WTC11 (cell line): ENCODE measurements at regions not wholly inside any gene's neighbourhood (a gene's known extent, or its start where the extent isn't known, plus 50 kb on each side); places are given as distances from the start of the nearest gene placed in this dataset.

Experiments used
- ATAC-seq: fragments of 200-7000 bp; cut with Tn5 transposase; 2 replicates; pipeline ENCODE4 v1.10.0; 2021; ENCODE audit warnings: mild to moderate bottlenecking, moderate library complexity
- CTCF ChIA-PET: fragments of 300-600 bp; sonication (Branson Sonifier 250); formaldehyde crosslinking; loops from one replicate; lab custom pipeline; 2021; ENCODE audit warnings: antibody characterized with exemption; lab: Charles Lee
- POLR2A ChIA-PET: fragments of 350-600 bp; sonication (Branson Sonifier 250); formaldehyde crosslinking; loops from one replicate; lab custom pipeline; 2021; ENCODE audit warnings: antibody characterized with exemption; lab: Charles Lee
- DNase-seq: peaks from one replicate; pipeline ENCODE4 v3.0.0; 2021; ENCODE audit warnings: low spot score
- H3K27ac Mint-ChIP-seq: 2 replicates; pipeline ENCODE4 v1.8.0; 2021; ENCODE audit warnings: mixed read lengths
- H3K27me3 Mint-ChIP-seq: 2 replicates; pipeline ENCODE4 v1.8.0; 2021; ENCODE audit warnings: low read depth, mild to moderate bottlenecking, moderate library complexity, mixed read lengths
- H3K36me3 Mint-ChIP-seq: 2 replicates; pipeline ENCODE4 v1.8.0; 2021; ENCODE audit warnings: mixed read lengths
- H3K4me1 Mint-ChIP-seq: 2 replicates; pipeline ENCODE4 v1.8.0; 2022; ENCODE audit warnings: mixed read lengths
- H3K4me3 Mint-ChIP-seq: 2 replicates; pipeline ENCODE4 v1.8.0; 2021; ENCODE audit warnings: mild to moderate bottlenecking, moderate library complexity, mixed read lengths
- H3K9me3 Mint-ChIP-seq: 2 replicates; pipeline ENCODE4 v1.8.0; 2021; ENCODE audit warnings: mixed read lengths
- ATF1 ChIP-seq: sonication (generic); formaldehyde crosslinking; IDR thresholded peaks from 2 replicates; pipeline ENCODE4 v1.8.1; 2023; ENCODE audit warnings: mild to moderate bottlenecking, moderate library complexity, missing genetic modification reagents
- ESRRA ChIP-seq: sonication (generic); formaldehyde crosslinking; IDR thresholded peaks from 2 replicates; pipeline ENCODE4 v1.8.1; 2022; ENCODE audit warnings: mild to moderate bottlenecking, missing genetic modification reagents, borderline replicate concordance
- GRHL2 ChIP-seq: fragments of 250-450 bp; sonication (Bioruptor Pico); IDR thresholded peaks from 2 replicates; pipeline ENCODE4 v1.8.0; 2022; ENCODE audit warnings: mild to moderate bottlenecking, moderate library complexity; ENCODE audit not compliant: insufficient replicate concordance, severe bottlenecking
- MYBL2 ChIP-seq: sonication (generic); formaldehyde crosslinking; IDR thresholded peaks from 2 replicates; pipeline ENCODE4 v1.8.1; 2023; ENCODE audit warnings: mild to moderate bottlenecking, moderate library complexity, missing genetic modification reagents
- NFATC4 ChIP-seq: fragments of 250-450 bp; sonication (Bioruptor Pico); IDR thresholded peaks from 2 replicates; pipeline ENCODE4 v1.9.0; 2021; ENCODE audit warnings: mild to moderate bottlenecking
- NR3C1 ChIP-seq: sonication (generic); formaldehyde crosslinking; conservative IDR thresholded peaks from 2 replicates; pipeline ENCODE4 v1.8.1; 2023; ENCODE audit warnings: low read depth, mild to moderate bottlenecking, missing genetic modification reagents
- OVOL2 ChIP-seq: fragments of 250-450 bp; sonication (Bioruptor Pico); IDR thresholded peaks from 2 replicates; pipeline ENCODE4 v1.9.0; 2021; ENCODE audit warnings: mild to moderate bottlenecking, borderline replicate concordance
- PREB ChIP-seq: sonication (generic); formaldehyde crosslinking; IDR thresholded peaks from 2 replicates; pipeline ENCODE4 v1.8.1; 2022; ENCODE audit warnings: mild to moderate bottlenecking, missing genetic modification reagents, moderate library complexity, borderline replicate concordance
- PRRX2 ChIP-seq: fragments of 250-450 bp; sonication (Bioruptor Pico); IDR thresholded peaks from 2 replicates; pipeline ENCODE4 v1.8.0; 2021; ENCODE audit warnings: mild to moderate bottlenecking
- RELA ChIP-seq: sonication (generic); formaldehyde crosslinking; IDR thresholded peaks from 2 replicates; pipeline ENCODE4 v1.8.1; 2022; ENCODE audit warnings: missing genetic modification reagents, mild to moderate bottlenecking, borderline replicate concordance
- ZNF281 ChIP-seq: sonication (generic); formaldehyde crosslinking; IDR thresholded peaks from 2 replicates; pipeline ENCODE4 v1.8.0; 2023; ENCODE audit warnings: mild to moderate bottlenecking, missing genetic modification reagents
- ZNF532 ChIP-seq: fragments of 250-450 bp; sonication (Bioruptor Pico); IDR thresholded peaks from 2 replicates; pipeline ENCODE4 v1.9.0; 2021; ENCODE audit warnings: mild to moderate bottlenecking, borderline replicate concordance
- TF ChIP-seq, protein P1 (sequence below): fragments of 250-450 bp; sonication (Bioruptor Pico); IDR thresholded peaks from 2 replicates; pipeline ENCODE4 v1.9.0; 2021; ENCODE audit warnings: mild to moderate bottlenecking
- TF ChIP-seq, protein P2 (sequence below): fragments of 200-600 bp; IDR thresholded peaks from 2 replicates; pipeline ENCODE4 v1.8.0; 2022; ENCODE audit warnings: antibody characterized with exemption
- TF ChIP-seq, protein P3 (sequence below): fragments of 250-450 bp; sonication (Bioruptor Pico); conservative IDR thresholded peaks from 2 replicates; pipeline ENCODE4 v1.9.0; 2021; ENCODE audit warnings: mild to moderate bottlenecking

GRCh38 chr2:153214337-153214736 lies 264.2 kb downstream of the RPRM start:
- no peak overlapping the region for H3K4me3 Mint-ChIP-seq
- H3K4me1 Mint-ChIP-seq: no peaks in the 10 kb centered on the region
- no peaks in the 10 kb centered on the region for H3K27me3 Mint-ChIP-seq
- no peaks in the 10 kb centered on the region for H3K9me3 Mint-ChIP-seq
- DNase-seq (no peak), ATAC-seq (no peak)
- ChIA-PET CTCF (no interaction called here), POLR2A (no interaction called here)
- no peaks in the 10 kb centered on the region for H3K36me3 Mint-ChIP-seq
- H3K27ac Mint-ChIP-seq: no peak overlapping the region
- TF ChIP-seq, protein P1, sequence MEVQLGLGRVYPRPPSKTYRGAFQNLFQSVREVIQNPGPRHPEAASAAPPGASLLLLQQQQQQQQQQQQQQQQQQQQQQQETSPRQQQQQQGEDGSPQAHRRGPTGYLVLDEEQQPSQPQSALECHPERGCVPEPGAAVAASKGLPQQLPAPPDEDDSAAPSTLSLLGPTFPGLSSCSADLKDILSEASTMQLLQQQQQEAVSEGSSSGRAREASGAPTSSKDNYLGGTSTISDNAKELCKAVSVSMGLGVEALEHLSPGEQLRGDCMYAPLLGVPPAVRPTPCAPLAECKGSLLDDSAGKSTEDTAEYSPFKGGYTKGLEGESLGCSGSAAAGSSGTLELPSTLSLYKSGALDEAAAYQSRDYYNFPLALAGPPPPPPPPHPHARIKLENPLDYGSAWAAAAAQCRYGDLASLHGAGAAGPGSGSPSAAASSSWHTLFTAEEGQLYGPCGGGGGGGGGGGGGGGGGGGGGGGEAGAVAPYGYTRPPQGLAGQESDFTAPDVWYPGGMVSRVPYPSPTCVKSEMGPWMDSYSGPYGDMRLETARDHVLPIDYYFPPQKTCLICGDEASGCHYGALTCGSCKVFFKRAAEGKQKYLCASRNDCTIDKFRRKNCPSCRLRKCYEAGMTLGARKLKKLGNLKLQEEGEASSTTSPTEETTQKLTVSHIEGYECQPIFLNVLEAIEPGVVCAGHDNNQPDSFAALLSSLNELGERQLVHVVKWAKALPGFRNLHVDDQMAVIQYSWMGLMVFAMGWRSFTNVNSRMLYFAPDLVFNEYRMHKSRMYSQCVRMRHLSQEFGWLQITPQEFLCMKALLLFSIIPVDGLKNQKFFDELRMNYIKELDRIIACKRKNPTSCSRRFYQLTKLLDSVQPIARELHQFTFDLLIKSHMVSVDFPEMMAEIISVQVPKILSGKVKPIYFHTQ (CRISPR knock-in tag): no peak
- TF ChIP-seq PREB (CRISPR knock-in tag) (no peak), OVOL2 (no peak), GRHL2 (CRISPR knock-in tag) (no peak), ZNF281 (CRISPR knock-in tag) (no peak)
- TF ChIP-seq, all 79 proteins: peak for 0

DNA sequence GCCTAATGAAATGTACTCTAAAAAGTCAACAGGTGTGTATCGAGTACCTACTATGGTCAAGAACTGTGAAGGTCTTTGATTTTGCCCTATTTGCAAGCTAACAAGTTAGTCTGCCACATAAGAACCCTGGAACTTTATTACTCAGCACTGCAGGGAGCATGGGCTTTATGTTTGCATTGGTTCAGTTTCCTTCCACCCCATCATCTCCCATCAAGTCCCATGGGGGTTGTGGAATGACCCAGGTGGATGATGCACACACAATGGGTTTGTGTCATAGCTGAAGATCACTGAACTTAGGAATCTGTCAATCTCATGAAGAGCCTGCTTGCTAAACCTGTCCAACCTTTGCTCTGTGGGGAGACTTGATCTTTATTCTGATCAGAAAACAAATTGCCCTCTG lies 265.5 kb downstream of the RPRM start:
- TF ChIP-seq NR3C1 (CRISPR knock-in tag) (no peak), PRRX2 (CRISPR knock-in tag) (no peak), ESRRA (CRISPR knock-in tag) (no peak), PREB (CRISPR knock-in tag) (no peak), ATF1 (CRISPR knock-in tag) (no peak), RELA (no peak), NFATC4 (CRISPR knock-in tag) (no peak), ZNF532 (CRISPR knock-in tag) (no peak), MYBL2 (no peak)
- TF ChIP-seq, protein P2, sequence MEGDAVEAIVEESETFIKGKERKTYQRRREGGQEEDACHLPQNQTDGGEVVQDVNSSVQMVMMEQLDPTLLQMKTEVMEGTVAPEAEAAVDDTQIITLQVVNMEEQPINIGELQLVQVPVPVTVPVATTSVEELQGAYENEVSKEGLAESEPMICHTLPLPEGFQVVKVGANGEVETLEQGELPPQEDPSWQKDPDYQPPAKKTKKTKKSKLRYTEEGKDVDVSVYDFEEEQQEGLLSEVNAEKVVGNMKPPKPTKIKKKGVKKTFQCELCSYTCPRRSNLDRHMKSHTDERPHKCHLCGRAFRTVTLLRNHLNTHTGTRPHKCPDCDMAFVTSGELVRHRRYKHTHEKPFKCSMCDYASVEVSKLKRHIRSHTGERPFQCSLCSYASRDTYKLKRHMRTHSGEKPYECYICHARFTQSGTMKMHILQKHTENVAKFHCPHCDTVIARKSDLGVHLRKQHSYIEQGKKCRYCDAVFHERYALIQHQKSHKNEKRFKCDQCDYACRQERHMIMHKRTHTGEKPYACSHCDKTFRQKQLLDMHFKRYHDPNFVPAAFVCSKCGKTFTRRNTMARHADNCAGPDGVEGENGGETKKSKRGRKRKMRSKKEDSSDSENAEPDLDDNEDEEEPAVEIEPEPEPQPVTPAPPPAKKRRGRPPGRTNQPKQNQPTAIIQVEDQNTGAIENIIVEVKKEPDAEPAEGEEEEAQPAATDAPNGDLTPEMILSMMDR: no peak
- TF ChIP-seq, protein P3, sequence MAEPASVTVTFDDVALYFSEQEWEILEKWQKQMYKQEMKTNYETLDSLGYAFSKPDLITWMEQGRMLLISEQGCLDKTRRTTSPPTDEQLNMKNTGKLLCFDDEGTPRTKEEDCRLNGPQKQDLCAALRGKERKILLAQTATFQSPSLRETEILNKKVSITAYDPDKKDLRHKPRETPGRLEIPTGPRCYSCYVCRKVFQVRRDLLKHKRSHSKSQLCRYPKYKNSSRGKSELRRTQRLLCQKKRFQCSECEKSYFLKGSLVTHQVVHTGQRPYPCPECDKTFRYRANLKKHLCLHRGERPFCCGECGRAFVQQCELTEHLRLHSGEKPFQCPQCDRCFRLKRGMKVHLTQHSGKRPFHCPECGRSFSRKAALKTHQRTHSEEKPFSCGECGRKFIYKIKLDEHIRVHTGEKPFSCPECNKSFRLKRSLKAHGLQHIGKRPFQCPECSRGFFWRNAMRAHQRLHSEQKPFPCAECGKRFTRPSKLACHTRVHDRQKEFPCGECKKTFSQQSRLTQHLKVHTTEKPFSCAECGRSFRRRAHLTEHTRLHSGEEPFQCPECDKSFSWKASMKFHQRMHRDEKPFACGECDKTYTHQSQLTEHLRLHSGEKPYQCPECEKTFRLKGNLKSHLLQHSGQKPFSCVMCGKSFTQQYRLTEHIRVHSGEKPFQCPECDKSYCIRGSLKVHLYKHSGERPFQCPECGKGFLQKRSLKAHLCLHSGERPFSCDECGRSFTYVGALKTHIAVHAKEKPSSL (CRISPR knock-in tag): no peak
- CTCF ChIA-PET: interaction anchor here (0.6 kb wide), 1 partner anchor 133 kb away, joined by 3 read pairs; no protein-coding TSS in a partner anchor

More for the DNA sequence above, 265.5 kb downstream of the RPRM start:
- ATAC-seq: no peak
- POLR2A ChIA-PET: no interaction called here
- no peak overlapping the region for H3K4me3 Mint-ChIP-seq
- no peak overlapping the region for H3K27ac Mint-ChIP-seq
- no peaks in the 10 kb centered on the region for H3K36me3 Mint-ChIP-seq
- no peaks in the 10 kb centered on the region for H3K4me1 Mint-ChIP-seq
- DNase-seq: no peak
- H3K27me3 Mint-ChIP-seq: no peaks in the 10 kb centered on the region
- no peaks in the 10 kb centered on the region for H3K9me3 Mint-ChIP-seq
